Prostate gland (tissue), 2 donors: ENCODE measurements at regions not wholly inside any gene's neighbourhood (a gene's known extent, or its start where the extent isn't known, plus 50 kb on each side); places are given as distances from the start of the nearest gene placed in this dataset.

Experiments
- POLR2A ChIP-seq: fragments of 450-650 bp; IDR thresholded peaks from one replicate; pipeline ENCODE4 v1.6.1; 2016; ENCODE audit warnings: antibody characterized with exemption, mild to moderate bottlenecking
- TF ChIP-seq, protein P1 (sequence below), 4 experiments: fragments of 200-600 bp in 2 of 4; fragments of 450-650 bp in 2 of 4; sonication (generic) in 2 of 4; IDR thresholded peaks; 1 replicate in 3 of 4; 2 replicates in 1 of 4; pipeline ENCODE4 v1.5.1; 2016 to 2019; ENCODE audit warnings: antibody characterized with exemption in 4 of 4, mild to moderate bottlenecking in 2 of 4, moderate library complexity in 2 of 4

- no peak for TF ChIP-seq POLR2A
- TF ChIP-seq, protein P1, sequence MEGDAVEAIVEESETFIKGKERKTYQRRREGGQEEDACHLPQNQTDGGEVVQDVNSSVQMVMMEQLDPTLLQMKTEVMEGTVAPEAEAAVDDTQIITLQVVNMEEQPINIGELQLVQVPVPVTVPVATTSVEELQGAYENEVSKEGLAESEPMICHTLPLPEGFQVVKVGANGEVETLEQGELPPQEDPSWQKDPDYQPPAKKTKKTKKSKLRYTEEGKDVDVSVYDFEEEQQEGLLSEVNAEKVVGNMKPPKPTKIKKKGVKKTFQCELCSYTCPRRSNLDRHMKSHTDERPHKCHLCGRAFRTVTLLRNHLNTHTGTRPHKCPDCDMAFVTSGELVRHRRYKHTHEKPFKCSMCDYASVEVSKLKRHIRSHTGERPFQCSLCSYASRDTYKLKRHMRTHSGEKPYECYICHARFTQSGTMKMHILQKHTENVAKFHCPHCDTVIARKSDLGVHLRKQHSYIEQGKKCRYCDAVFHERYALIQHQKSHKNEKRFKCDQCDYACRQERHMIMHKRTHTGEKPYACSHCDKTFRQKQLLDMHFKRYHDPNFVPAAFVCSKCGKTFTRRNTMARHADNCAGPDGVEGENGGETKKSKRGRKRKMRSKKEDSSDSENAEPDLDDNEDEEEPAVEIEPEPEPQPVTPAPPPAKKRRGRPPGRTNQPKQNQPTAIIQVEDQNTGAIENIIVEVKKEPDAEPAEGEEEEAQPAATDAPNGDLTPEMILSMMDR (IDR thresholded peaks at IDR 0.05): no peak
These were observed 439.4 kb upstream of the TSPY4 start for GRCh38 chrY:8897876-8898275.
